Activated B cell treated with CpG ODN at 0.5 μM for 24 hours (primary cell): ENCODE measurements at regions not wholly inside any gene's neighbourhood (a gene's known extent, or its start where the extent isn't known, plus 50 kb on each side); places are given as distances from the start of the nearest gene placed in this dataset.

Experiments used
- ATAC-seq: fragments of 200-7000 bp; cut with Tn5 transposase; one replicate; pipeline ENCODE4 v1.10.0; 2021; ENCODE audit warnings: low read depth, mild to moderate bottlenecking, moderate library complexity
- CTCF ChIA-PET: fragments of 350-600 bp; sonication (Branson Sonifier 250); formaldehyde crosslinking; loops from one replicate; lab custom pipeline; 2021; ENCODE audit warnings: antibody characterized with exemption; lab: Charles Lee
- POLR2A ChIA-PET: fragments of 350-600 bp; sonication (Branson Sonifier 250); formaldehyde crosslinking; loops from one replicate; lab custom pipeline; 2021; ENCODE audit warnings: antibody characterized with exemption; lab: Charles Lee
- DNase-seq: peaks from one replicate; pipeline ENCODE4 v3.0.0; 2022
- H3K27ac Mint-ChIP-seq: one replicate; pipeline ENCODE4 v1.8.0; 2020; ENCODE audit warnings: mixed read lengths
- H3K27me3 Mint-ChIP-seq: one replicate; pipeline ENCODE4 v1.8.0; 2021; ENCODE audit warnings: mixed read lengths
- H3K36me3 Mint-ChIP-seq: one replicate; pipeline ENCODE4 v1.8.0; 2021; ENCODE audit warnings: low read depth, mixed read lengths
- H3K4me1 Mint-ChIP-seq: one replicate; pipeline ENCODE4 v1.8.0; 2021; ENCODE audit warnings: mixed read lengths
- H3K4me3 Mint-ChIP-seq: one replicate; pipeline ENCODE4 v1.8.0; 2020; ENCODE audit warnings: mild to moderate bottlenecking, mixed read lengths
- H3K9me3 Mint-ChIP-seq: one replicate; pipeline ENCODE4 v1.8.0; 2020; ENCODE audit warnings: mixed read lengths
- CTCF ChIP-seq: fragments of 200-600 bp; IDR thresholded peaks from one replicate; pipeline ENCODE4 v1.8.0; 2022; ENCODE audit warnings: antibody characterized with exemption, mild to moderate bottlenecking
- intact Hi-C: fragments of 100-400 bp; cut with micrococcal nuclease; formaldehyde crosslinking; loops from one replicate; pipeline ENCODE4 v1.15.1; 2024

DNA sequence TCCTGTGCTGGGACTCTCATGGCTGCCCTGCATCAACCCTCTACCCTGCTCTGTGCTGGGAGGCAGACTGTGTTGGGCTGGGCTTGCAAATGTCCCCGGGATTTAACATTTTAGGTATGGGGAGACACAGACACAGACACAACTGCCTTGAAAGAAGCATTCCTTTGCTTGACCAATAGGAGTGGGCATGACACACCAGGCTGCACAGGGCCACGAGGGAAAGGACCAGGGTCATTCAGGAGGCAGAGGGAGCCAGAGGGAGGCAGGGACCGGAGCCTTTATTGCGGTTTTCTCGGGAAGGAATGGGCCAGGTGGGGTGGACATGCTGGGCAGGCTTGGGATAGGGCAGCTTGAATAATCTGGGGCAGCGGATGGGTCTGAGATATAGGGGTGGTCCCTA is 238.7 kb upstream of the COPS8 start:
- CTCF ChIA-PET = no interaction called here
- H3K4me3 Mint-ChIP-seq = no peak overlapping the region

GRCh38 chr2:236847538-236848263 is 238.0 kb upstream of the COPS8 start:
- DNase-seq (no peak), ATAC-seq (no peak)
- ChIA-PET POLR2A (no interaction called here), CTCF (no interaction called here)
- H3K36me3 Mint-ChIP-seq = no peaks in the 10 kb centered on the region
- H3K27ac Mint-ChIP-seq = no peak overlapping the region
- no peaks in the 10 kb centered on the region for H3K4me1 Mint-ChIP-seq
- H3K9me3 Mint-ChIP-seq = no peaks in the 10 kb centered on the region
- H3K27me3 Mint-ChIP-seq = peaks cover under 1% of the 10 kb centered on the region
- no peak overlapping the region for H3K4me3 Mint-ChIP-seq
- intact Hi-C loops = no loop called here
- no peak for TF ChIP-seq CTCF

More for the DNA sequence above, 238.7 kb upstream of the COPS8 start:
- ATAC-seq (no peak), DNase-seq (no peak)
- Mint-ChIP-seq H3K4me1 (no peaks in the 10 kb centered on the region), H3K27ac (no peak overlapping the region), H3K36me3 (no peaks in the 10 kb centered on the region), H3K9me3 (no peaks in the 10 kb centered on the region), H3K27me3 (peaks cover 2% of the 10 kb centered on the region)
- TF ChIP-seq CTCF = no peak
- POLR2A ChIA-PET = no interaction called here
- intact Hi-C loops = no loop called here

DNA sequence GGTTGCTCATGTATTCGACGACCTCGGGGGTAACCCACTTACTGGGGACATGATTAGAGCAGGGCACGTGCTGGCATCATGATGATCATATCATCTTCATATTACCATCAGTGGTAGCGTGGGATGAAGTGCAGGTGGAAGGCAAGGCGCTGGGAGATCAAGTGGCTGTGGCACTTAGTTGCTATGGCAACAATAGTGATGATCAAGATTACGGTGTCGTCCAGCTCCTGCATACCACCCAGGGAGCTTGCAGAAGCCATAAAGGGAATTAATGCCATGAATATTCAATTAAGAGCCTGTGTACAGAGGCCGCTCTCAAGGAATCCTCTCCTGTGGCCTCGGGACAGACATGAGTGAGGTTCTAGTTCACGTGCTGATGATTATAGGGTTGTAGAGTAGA is 237.2 kb upstream of the COPS8 start:
- no peaks in the 10 kb centered on the region for H3K9me3 Mint-ChIP-seq
- no peaks in the 10 kb centered on the region for H3K36me3 Mint-ChIP-seq
- no peak for TF ChIP-seq CTCF
- intact Hi-C loops = no loop called here
- no peak overlapping the region for H3K4me3 Mint-ChIP-seq
- ATAC-seq = no peak
- DNase-seq = no peak
- POLR2A ChIA-PET = no interaction called here
- no peak overlapping the region for H3K27ac Mint-ChIP-seq
- H3K4me1 Mint-ChIP-seq = no peaks in the 10 kb centered on the region
- H3K27me3 Mint-ChIP-seq = no peaks in the 10 kb centered on the region
- CTCF ChIA-PET = no interaction called here

DNA sequence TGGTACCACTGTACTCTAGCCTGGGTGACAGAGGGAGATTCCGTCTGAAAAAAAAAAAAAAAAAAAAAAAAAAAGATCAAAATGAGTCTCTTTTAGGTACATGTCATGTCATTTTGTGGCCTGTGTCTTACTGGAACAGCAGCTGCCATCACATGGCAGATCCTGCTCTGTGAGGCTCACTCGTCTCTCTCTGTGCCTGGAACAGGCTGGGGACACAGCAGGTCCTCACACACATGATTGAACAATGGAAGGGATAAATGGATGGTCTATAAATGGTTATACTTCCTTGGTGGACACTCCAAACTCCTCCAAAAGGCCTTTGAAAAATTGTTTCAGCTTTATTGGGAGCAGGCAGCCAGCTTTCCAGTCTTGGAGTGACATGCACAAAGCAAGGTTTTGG is 236.2 kb upstream of the COPS8 start:
- CTCF ChIA-PET = no interaction called here
- no peak for DNase-seq
- H3K4me3 Mint-ChIP-seq = no peak overlapping the region

DNA sequence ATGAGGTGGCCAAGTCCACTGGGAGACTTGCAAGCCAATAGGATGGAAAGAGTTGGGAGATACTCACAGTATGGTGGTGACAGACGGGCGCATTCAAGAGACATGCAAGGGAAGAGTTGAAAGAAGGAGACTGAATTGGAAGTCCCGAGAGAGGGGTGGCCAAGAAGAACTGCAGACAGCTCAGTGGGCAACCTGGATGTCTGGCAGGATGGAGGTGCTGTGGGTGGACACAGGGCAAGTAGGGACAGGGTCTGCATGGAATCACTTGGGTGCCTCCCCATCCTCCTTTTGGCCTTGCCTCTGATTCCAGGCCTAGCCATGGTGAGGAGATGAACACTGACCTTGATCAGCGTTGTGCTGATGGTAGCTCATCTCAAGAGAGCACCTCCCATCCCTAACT is 235.7 kb upstream of the COPS8 start:
- no peaks in the 10 kb centered on the region for H3K4me1 Mint-ChIP-seq
- ATAC-seq = no peak
- ChIA-PET POLR2A (no interaction called here), CTCF (no interaction called here)
- DNase-seq = no peak
- no peaks in the 10 kb centered on the region for H3K36me3 Mint-ChIP-seq
- no peak overlapping the region for H3K27ac Mint-ChIP-seq
- TF ChIP-seq CTCF = no peak
- H3K4me3 Mint-ChIP-seq = no peak overlapping the region
- H3K9me3 Mint-ChIP-seq = no peaks in the 10 kb centered on the region
- intact Hi-C loops = no loop called here
- no peaks in the 10 kb centered on the region for H3K27me3 Mint-ChIP-seq

More for the DNA sequence above, 236.2 kb upstream of the COPS8 start:
- POLR2A ChIA-PET = no interaction called here
- no peak for ATAC-seq
- Mint-ChIP-seq H3K4me1 (no peaks in the 10 kb centered on the region), H3K9me3 (no peaks in the 10 kb centered on the region), H3K27ac (no peak overlapping the region), H3K27me3 (no peaks in the 10 kb centered on the region), H3K36me3 (no peaks in the 10 kb centered on the region)
- TF ChIP-seq CTCF = no peak
- intact Hi-C loops = no loop called here
